Sigmoid colon (tissue), 6 donors: ENCODE measurements at regions not wholly inside any gene's neighbourhood (a gene's known extent, or its start where the extent isn't known, plus 50 kb on each side); places are given as distances from the start of the nearest gene placed in this dataset.
"Not testable (repeated sequence)": the region's sequence is repeated elsewhere in the genome, so short reads cannot be mapped to it uniquely, and the experiment has no call there.

ENCODE experiments used
- DNase-seq: peaks from one replicate; pipeline ENCODE4 v3.0.0-alpha.2; 2019
- H3K27ac ChIP-seq, 4 donors: fragments of 200-600 bp; sonication (generic); one replicate each; pipeline ENCODE4 v1.5.1; 2016 to 2019; ENCODE audit warnings: mild to moderate bottlenecking in 1 of 4
- H3K27me3 ChIP-seq, 3 donors: fragments of 200-600 bp; sonication (generic); one replicate each; pipeline ENCODE4 v1.5.1; 2019; ENCODE audit warnings: mild to moderate bottlenecking in 1 of 3
- H3K36me3 ChIP-seq, 4 donors: fragments of 200-600 bp; sonication (generic); one replicate each; pipeline ENCODE4 v1.5.1; 2016 to 2019
- H3K4me1 ChIP-seq, 4 donors: fragments of 200-600 bp; sonication (generic); one replicate each; pipeline ENCODE4 v1.5.1; 2017 to 2019
- H3K4me3 ChIP-seq, 4 donors: fragments of 200-600 bp; sonication (generic); one replicate each; pipeline ENCODE4 v1.5.1; 2017 to 2019; ENCODE audit warnings: mild to moderate bottlenecking in 2 of 4, moderate library complexity in 1 of 4
- H3K9me3 ChIP-seq, 4 donors: fragments of 200-600 bp in 3 of 4; sonication (generic) in 3 of 4; one replicate each; pipeline versions ENCODE4 v1.5.1 to v1.6.1; 2013 to 2019
- CTCF ChIP-seq, 4 experiments: fragments of 450-650 bp in 3 of 4; fragments of 200-600 bp in 1 of 4; IDR thresholded peaks; one replicate each; pipeline ENCODE4 v1.5.1; 2016 to 2019; ENCODE audit warnings: antibody characterized with exemption in 4 of 4, mild to moderate bottlenecking in 3 of 4, moderate library complexity in 2 of 4
- EP300 ChIP-seq, 4 donors: sonication (generic); formaldehyde crosslinking; IDR thresholded peaks; one replicate each; pipeline ENCODE4 v1.6.1; 2017; ENCODE audit warnings: antibody characterized with exemption in 4 of 4
- POLR2A ChIP-seq, 2 donors: fragments of 450-650 bp; IDR thresholded peaks; one replicate each; pipeline ENCODE4 v1.6.1; 2016; ENCODE audit warnings: antibody characterized with exemption in 2 of 2, mild to moderate bottlenecking in 2 of 2, moderate library complexity in 2 of 2
- POLR2AphosphoS5 ChIP-seq, 4 donors: sonication (generic); formaldehyde crosslinking; IDR thresholded peaks; one replicate each; pipeline ENCODE4 v1.6.1; 2017; ENCODE audit warnings: antibody characterized with exemption in 4 of 4
- whole genome bisulfite sequencing, 2 donors: extraction: QIAGEN DNeasy Blood & Tissue Kit; methylation state at CpG; one replicate each; pipeline ENCODE4 v1.1.7; 2013; 5-methylcytosine and 5-hydroxymethylcytosine counted together
- intact Hi-C: fragments of 100-400 bp; cut with DNase I; formaldehyde crosslinking; loops from one replicate; pipeline ENCODE4 v1.15.1; 2023
- donor health status: healthy with polysubstance abuse.
- donor health status: healthy.

GRCh38 chr14:106359157-106359887, 832.9 kb downstream of the TMEM121 start:
- H3K27me3 ChIP-seq, DNase-seq, H3K4me1 ChIP-seq, H3K9me3 ChIP-seq, H3K27ac ChIP-seq, intact Hi-C loops, H3K36me3 ChIP-seq, H3K4me3 ChIP-seq: not testable (repeated sequence)
- 41 to 55% methylated on average over 17 of the region's 17 CpGs for WGBS, 2 donors

- H3K4me3 ChIP-seq, intact Hi-C loops: not testable (repeated sequence)
- WGBS, 2 donors = 49 to 69% methylated on average over 2 of the region's 4 CpGs
Observed at GRCh38 chr14:106365371-106365770, 839.0 kb downstream of the TMEM121 start.

GRCh38 chr14:106365894-106366293, 839.5 kb downstream of the TMEM121 start:
- H3K4me1 ChIP-seq, H3K4me3 ChIP-seq, H3K27ac ChIP-seq, H3K9me3 ChIP-seq, DNase-seq, H3K27me3 ChIP-seq, H3K36me3 ChIP-seq, intact Hi-C loops: not testable (repeated sequence)
- 57 to 63% methylated on average over 4 to 5 of the region's 5 CpGs for WGBS, 2 donors

More at GRCh38 chr14:106365371-106365770, 839.0 kb downstream of the TMEM121 start:
- not testable (repeated sequence) for H3K4me1 ChIP-seq, H3K9me3 ChIP-seq, H3K27ac ChIP-seq, H3K27me3 ChIP-seq, H3K36me3 ChIP-seq, DNase-seq

- H3K4me3 ChIP-seq, intact Hi-C loops, H3K9me3 ChIP-seq, H3K36me3 ChIP-seq, H3K27ac ChIP-seq, H3K27me3 ChIP-seq, H3K4me1 ChIP-seq, DNase-seq: not testable (repeated sequence)
- WGBS, 2 donors = 42 to 75% methylated on average over 1 of the region's 1 CpG
Observed at GRCh38 chr14:106366971-106367370, 840.6 kb downstream of the TMEM121 start.

GRCh38 chr14:106369456-106369855, 843.1 kb downstream of the TMEM121 start:
- H3K27ac ChIP-seq, H3K36me3 ChIP-seq, H3K4me1 ChIP-seq, H3K9me3 ChIP-seq, H3K4me3 ChIP-seq, DNase-seq, intact Hi-C loops: not testable (repeated sequence)
- peaks cover 0 to 14% (median 0%) of the 10 kb centered on the region in 3 donors for H3K27me3 ChIP-seq
- 42 to 60% methylated on average over 3 of the region's 4 CpGs for WGBS, 2 donors

- H3K9me3 ChIP-seq = no peaks in the 10 kb centered on the region
- no peaks in the 10 kb centered on the region for H3K36me3 ChIP-seq
- no peaks in the 10 kb centered on the region for H3K4me1 ChIP-seq
- intact Hi-C loops = no loop called here
- no peak for DNase-seq
- H3K27me3 ChIP-seq = peaks cover 0 to 14% (median 0%) of the 10 kb centered on the region in 3 donors
- no peak overlapping the region for H3K4me3 ChIP-seq
- 17 to 20% methylated on average over 17 of the region's 17 CpGs for WGBS, 2 donors
- H3K27ac ChIP-seq = no peak overlapping the region
- TF ChIP-seq EP300 (IDR thresholded peaks at IDR 0.05) = no peak
- TF ChIP-seq CTCF (IDR thresholded peaks at IDR 0.05) = peak in 1 of 4 experiments; percentile 9
Observed at GRCh38 chr14:106372870-106373652, 846.7 kb downstream of the TMEM121 start.

GRCh38 chr14:106373653-106374110, 847.3 kb downstream of the TMEM121 start:
- H3K27ac ChIP-seq, H3K36me3 ChIP-seq, DNase-seq, H3K4me1 ChIP-seq, H3K4me3 ChIP-seq, H3K9me3 ChIP-seq, intact Hi-C loops: not testable (repeated sequence)
- H3K27me3 ChIP-seq = peaks cover 0 to 14% (median 0%) of the 10 kb centered on the region in 3 donors
- WGBS, 2 donors = 41 to 51% methylated on average over 13 of the region's 13 CpGs

- H3K27me3 ChIP-seq = peaks cover 0 to 14% (median 0%) of the 10 kb centered on the region in 3 donors
- no peaks in the 10 kb centered on the region for H3K4me1 ChIP-seq
- no peak for DNase-seq
- 43 to 70% methylated on average over 1 of the region's 1 CpG for WGBS, 2 donors
- no peaks in the 10 kb centered on the region for H3K9me3 ChIP-seq
- TF ChIP-seq CTCF (IDR thresholded peaks at IDR 0.05) = no peak
- TF ChIP-seq POLR2AphosphoS5 (IDR thresholded peaks at IDR 0.05) = no peak
- no peak for TF ChIP-seq EP300 (IDR thresholded peaks at IDR 0.05)
- TF ChIP-seq POLR2A (IDR thresholded peaks at IDR 0.05) = no peak
- intact Hi-C loops = no loop called here
- H3K4me3 ChIP-seq = no peak overlapping the region
- no peaks in the 10 kb centered on the region for H3K36me3 ChIP-seq
- no peak overlapping the region for H3K27ac ChIP-seq
Observed at GRCh38 chr14:106377432-106377831, 851.0 kb downstream of the TMEM121 start.
